HG02943 (cell line): ENCODE measurements at regions not wholly inside any gene's neighbourhood (a gene's known extent, or its start where the extent isn't known, plus 50 kb on each side); places are given as distances from the start of the nearest gene placed in this dataset.
"Not testable (repeated sequence)": the region's sequence is repeated elsewhere in the genome, so short reads cannot be mapped to it uniquely, and the experiment has no call there.

Experiments used
- ATAC-seq: cut with Tn5 transposase; IDR thresholded peaks from one replicate; pipeline ENCODE4 v1.9.1; 2021; ENCODE audit warnings: mild to moderate bottlenecking, low read depth, moderate library complexity; ENCODE audit not compliant: unreplicated experiment

GRCh38 chr12:47610686-47611252, 95.1 kb downstream of the RPAP3 start:
- ATAC-seq = no peak

DNA sequence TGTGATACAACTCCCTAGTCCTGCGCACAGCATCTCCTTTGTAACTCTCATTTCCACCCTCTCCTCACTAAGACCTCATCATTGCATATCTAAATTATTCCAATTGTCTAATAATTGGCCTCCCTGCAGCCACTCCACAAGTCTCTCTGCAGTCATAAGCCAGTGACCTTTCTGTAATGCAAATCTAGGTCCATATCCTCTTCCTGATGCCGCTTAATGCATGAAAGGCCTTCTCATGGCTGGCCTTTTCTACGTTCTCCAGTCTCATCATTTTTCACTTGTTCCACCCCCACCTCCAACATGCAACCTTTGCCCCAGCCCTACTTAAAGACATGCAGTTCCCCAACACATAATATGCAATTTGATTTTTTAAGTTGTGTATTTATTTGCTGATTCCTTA, 96.0 kb downstream of the RPAP3 start:
- no peak for ATAC-seq

DNA sequence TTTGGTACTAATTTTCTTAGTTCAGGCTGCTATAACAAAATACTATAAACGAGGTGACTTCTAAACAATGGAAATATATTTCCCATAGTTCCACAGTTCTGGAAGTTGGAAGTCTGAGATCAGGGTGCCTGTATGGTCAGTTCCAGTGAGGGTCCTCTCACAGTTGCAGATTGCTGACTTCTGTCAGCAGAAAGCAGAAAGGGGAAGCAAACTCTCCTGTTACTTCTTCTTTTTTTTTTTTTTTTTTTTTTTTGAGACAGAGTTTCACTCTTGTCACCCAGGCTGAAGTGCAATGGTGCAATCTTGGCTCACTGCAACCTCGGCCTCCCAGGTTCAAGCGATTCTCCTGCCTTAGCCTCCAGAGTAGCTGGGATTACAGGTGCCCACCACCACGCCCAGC, 97.2 kb downstream of the RPAP3 start:
- not testable (repeated sequence) for ATAC-seq

GRCh38 chr12:47604221-47604873, 101.5 kb downstream of the RPAP3 start:
- ATAC-seq = no peak

- ATAC-seq = no peak
Observed at GRCh38 chr12:47602949-47603558, 102.8 kb downstream of the RPAP3 start.

DNA sequence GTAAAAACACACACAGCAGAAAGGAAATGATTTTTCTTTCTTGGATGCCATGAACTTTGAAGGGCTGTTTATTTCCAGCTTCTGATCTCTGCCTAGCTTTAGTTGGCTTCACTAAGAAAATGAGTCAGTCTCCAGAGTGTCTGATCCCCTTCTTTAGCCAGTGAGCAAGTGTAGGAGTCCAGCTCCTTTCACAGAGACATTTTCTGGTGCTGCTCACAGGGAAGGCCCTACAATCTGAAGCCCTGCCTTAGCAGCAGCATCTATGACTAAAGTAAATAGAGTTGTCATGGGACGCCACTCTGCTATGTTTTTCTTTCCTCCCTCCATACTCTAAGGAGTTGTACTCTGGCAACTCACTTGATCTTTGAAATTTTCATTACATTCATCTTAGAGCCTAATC, 103.5 kb downstream of the RPAP3 start:
- ATAC-seq = no peak

DNA sequence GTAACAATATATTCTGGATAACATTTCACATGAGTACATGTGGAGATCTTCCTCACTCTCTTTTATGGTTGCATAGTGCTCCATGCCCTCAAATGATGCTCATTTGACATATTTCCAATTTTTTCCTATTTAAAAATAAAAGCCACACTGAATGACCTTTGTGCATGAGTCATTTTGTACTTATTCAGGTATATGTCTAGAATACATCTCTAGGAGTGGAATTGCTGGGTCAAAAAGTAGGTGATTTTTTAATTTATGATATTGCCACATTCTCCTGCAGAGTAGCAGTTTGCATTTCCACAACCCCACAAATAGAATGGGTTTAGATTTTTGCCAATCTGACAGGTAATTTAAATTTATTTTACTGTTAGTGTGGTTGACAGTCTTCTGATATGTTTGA, 104.8 kb downstream of the RPAP3 start:
- no peak for ATAC-seq

DNA sequence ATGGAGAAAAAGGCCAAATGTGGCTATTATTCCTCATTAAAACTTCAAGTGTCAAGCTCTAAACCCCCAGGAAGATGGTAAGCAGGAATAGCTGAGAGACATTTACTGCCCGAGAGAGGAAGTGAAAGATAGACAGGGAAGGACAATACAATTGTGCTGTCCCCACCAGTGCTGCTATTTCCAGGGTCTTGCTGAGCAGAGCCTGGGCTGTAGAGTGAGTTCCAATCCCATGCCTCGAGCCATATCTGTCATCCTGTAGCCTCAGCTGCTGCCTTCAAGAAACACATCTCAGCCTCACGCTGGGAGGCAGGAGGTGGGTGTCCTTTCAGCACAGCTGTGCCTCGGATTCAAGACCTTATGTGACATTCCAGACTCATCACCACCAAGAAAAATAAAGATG, 114.0 kb downstream of the RPAP3 start:
- no peak for ATAC-seq

GRCh38 chr12:47591361-47591791, 114.5 kb downstream of the RPAP3 start:
- ATAC-seq = no peak

- no peak for ATAC-seq
Observed at GRCh38 chr12:47590771-47591360, 115.0 kb downstream of the RPAP3 start.

- ATAC-seq = no peak
Observed at GRCh38 chr12:47586952-47587669, 118.7 kb downstream of the RPAP3 start.

GRCh38 chr12:47585507-47585906, 120.3 kb downstream of the RPAP3 start:
- ATAC-seq = no peak

- ATAC-seq = no peak
Observed at GRCh38 chr12:47578836-47579235, 127.0 kb downstream of the RPAP3 start.

- ATAC-seq = no peak
Observed at GRCh38 chr12:47577206-47577989, 128.4 kb downstream of the RPAP3 start.

GRCh38 chr12:47576289-47576945, 129.4 kb downstream of the RPAP3 start:
- no peak for ATAC-seq

DNA sequence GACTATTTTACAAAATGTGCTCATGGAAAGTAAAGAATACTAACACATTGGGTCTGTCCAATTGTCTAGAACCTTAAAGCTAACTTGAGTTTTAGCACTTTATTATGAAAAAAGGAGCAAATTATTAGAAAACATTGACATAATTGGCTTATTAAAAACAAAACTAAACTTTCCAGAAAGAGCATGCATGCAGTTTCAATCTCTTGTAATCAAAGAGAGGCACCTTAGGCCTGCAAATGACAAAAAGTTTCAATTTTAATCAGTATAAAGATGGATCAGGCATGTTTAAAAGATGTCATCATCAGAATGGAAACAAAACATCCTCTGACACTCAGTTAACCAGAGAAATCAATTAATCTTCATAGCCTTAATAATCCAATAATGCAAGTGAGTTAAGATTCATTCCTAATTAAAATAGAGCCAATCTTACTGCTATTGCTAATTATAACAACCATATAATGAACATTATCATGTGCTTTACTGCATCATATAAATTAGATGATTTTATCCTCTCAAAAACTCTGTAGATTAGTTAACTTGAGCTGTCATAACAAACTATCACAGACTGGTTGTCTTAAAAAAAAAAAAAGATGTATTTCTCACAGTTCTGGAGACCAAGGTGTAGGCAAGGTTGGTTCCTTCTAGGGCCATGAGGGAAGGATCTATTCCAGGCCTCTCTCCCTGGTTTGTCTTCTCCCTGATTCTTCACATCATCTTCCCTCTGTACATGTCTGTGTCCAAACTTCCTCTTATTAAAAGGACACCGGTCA, 131.4 kb downstream of the RPAP3 start:
- no peak for ATAC-seq

DNA sequence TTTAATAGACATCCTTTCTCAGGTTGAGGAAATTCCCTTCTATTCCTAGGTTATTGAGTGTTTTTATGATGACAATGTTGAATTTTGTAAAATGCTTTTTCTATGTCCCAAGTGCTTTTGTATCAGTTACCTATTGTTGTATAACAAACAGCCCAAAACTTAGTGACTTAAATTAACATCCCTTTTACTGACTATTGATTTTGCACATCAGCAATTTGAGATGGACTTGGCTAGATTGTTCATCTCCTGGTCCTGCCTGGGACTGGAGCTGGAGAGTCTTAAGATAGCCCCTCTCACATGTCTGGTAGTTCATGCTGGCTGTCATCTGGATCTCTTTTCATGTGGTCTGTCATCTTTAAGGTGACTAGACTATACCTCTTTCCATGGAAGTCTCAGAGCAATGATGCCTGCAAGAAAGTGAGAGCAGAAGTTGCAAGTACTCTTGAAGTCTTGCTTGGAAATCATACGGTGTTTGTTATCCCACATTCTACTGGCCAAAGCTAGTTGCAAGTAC, 132.6 kb downstream of the RPAP3 start:
- no peak for ATAC-seq

- ATAC-seq = no peak
Observed at GRCh38 chr12:47570151-47570550, 135.7 kb downstream of the RPAP3 start.

DNA sequence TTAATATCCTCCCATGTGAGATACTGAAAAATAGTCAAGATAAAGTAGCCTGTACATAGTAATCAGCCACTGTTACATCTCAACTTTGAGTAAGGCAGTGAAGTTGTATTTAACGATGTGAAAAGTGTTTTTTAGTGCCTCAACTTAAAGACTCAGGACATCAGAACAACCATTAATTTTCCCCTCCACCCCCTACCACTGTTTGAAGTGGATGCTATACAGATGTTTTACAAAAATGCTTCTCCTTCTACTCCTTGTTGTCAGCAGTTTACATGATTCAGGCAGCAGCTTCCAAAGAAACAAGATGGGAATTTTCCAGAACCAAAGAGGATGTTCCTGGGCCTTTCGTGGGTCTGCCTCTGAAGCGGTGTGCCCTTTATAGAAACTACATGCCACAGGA, 143.6 kb downstream of the RPAP3 start:
- ATAC-seq = no peak
